H1 (cell line): ENCODE measurements at regions not wholly inside any gene's neighbourhood (a gene's known extent, or its start where the extent isn't known, plus 50 kb on each side); places are given as distances from the start of the nearest gene placed in this dataset.

Source experiments
- CTCF ChIA-PET: fragments of 300-600 bp; sonication (Branson Sonifier 250); formaldehyde crosslinking; loops from one replicate; lab custom pipeline; 2021; ENCODE audit not compliant: partially characterized antibody; lab: Charles Lee
- POLR2A ChIA-PET: fragments of 300-600 bp; sonication (Branson Sonifier 250); formaldehyde crosslinking; loops from one replicate; lab custom pipeline; 2021; ENCODE audit warnings: inconsistent platforms; ENCODE audit not compliant: partially characterized antibody; lab: Charles Lee
- DNase-seq, 2 experiments: peaks; one replicate each; pipeline versions ENCODE4 v3.0.0 to v3.0.0-alpha.2; 2010 to 2022; ENCODE audit warnings: low spot score in 2 of 2, low read depth in 1 of 2, mixed read lengths in 1 of 2
- FAIRE-seq: peaks from 2 replicates; lab custom pipeline; 2011; peaks lifted over from hg19 to GRCh38; lab: Jason Lieb, UNC
- H2AFZ ChIP-seq: 2 replicates; pipeline ENCODE4 v1.8.1; 2012; ENCODE audit warnings: low read length, inconsistent platforms
- H2AK5ac ChIP-seq: 2 replicates; pipeline ENCODE4 v1.6.1; 2013; ENCODE audit warnings: low read depth, low read length
- H2BK120ac ChIP-seq: replicated peaks from 2 replicates; pipeline ENCODE3; 2013; ENCODE audit warnings: low read depth, low read length, inconsistent platforms
- H2BK12ac ChIP-seq: 2 replicates; pipeline ENCODE4 v1.6.1; 2013; ENCODE audit warnings: low read depth, low read length
- H2BK15ac ChIP-seq: 2 replicates; pipeline ENCODE4 v1.6.1; 2013; ENCODE audit warnings: low read length
- H2BK20ac ChIP-seq: 2 replicates; pipeline ENCODE4 v1.6.1; 2013; ENCODE audit warnings: low read length
- H2BK5ac ChIP-seq: 2 replicates; pipeline ENCODE4 v1.6.1; 2013; ENCODE audit warnings: low read depth, low read length
- H3K14ac ChIP-seq: 2 replicates; pipeline ENCODE4 v1.6.1; 2013; ENCODE audit warnings: inconsistent platforms; ENCODE audit not compliant: insufficient read length
- H3K18ac ChIP-seq: 2 replicates; pipeline ENCODE4 v1.6.1; 2013; ENCODE audit warnings: low read length; ENCODE audit errors: extremely low read depth
- H3K23ac ChIP-seq: 2 replicates; pipeline ENCODE4 v1.6.1; 2013; ENCODE audit warnings: inconsistent platforms; ENCODE audit not compliant: insufficient read length
- H3K23me2 ChIP-seq: 2 replicates; pipeline ENCODE4 v1.6.1; 2013; ENCODE audit warnings: low read depth, low read length
- H3K27ac ChIP-seq: 2 replicates; pipeline ENCODE4 v1.6.1; 2011; ENCODE audit warnings: low read depth, low read length, inconsistent platforms
- H3K27me3 ChIP-seq, 4 experiments: replicated peaks in 1 of 4; 1 replicate in 1 of 4; 2 replicates in 3 of 4; pipeline versions ENCODE4 v1.6.1 to v1.8.1; 2011 to 2013; ENCODE audit warnings: low read length in 3 of 4, mild to moderate bottlenecking in 3 of 4, inconsistent platforms in 2 of 4, mixed read lengths in 2 of 4, moderate library complexity in 1 of 4; ENCODE audit not compliant: control insufficient read depth in 3 of 4, insufficient read depth in 3 of 4; ENCODE audit errors: extremely low read depth in 1 of 4
- H3K36me3 ChIP-seq, 4 experiments: 2 replicates each; pipeline versions ENCODE4 v1.6.1 to v1.8.1; 2011 to 2013; ENCODE audit warnings: mild to moderate bottlenecking in 4 of 4, low read length in 3 of 4, moderate library complexity in 2 of 4, control low read depth in 1 of 4, inconsistent platforms in 1 of 4; ENCODE audit not compliant: insufficient read depth in 4 of 4, control insufficient read depth in 2 of 4
- H3K4ac ChIP-seq: replicated peaks from 2 replicates; pipeline ENCODE3; 2013; ENCODE audit warnings: low read length, low read depth, mixed read lengths, inconsistent platforms; ENCODE audit not compliant: insufficient read length
- H3K4me1 ChIP-seq, 4 experiments: replicated peaks in 1 of 4; 1 replicate in 1 of 4; 2 replicates in 3 of 4; pipeline versions ENCODE4 v1.6.1 to v1.8.1; 2011 to 2013; ENCODE audit warnings: low read length in 3 of 4, inconsistent platforms in 2 of 4, mixed read lengths in 1 of 4; ENCODE audit not compliant: insufficient read depth in 4 of 4, control insufficient read depth in 3 of 4
- H3K4me2 ChIP-seq, 2 experiments: 2 replicates each; pipeline versions ENCODE4 v1.6.1 to v1.8.1; 2011 to 2013; ENCODE audit warnings: low read depth in 2 of 2, low read length in 2 of 2, control low read depth in 1 of 2, inconsistent platforms in 1 of 2, mild to moderate bottlenecking in 1 of 2; ENCODE audit not compliant: insufficient read depth in 1 of 2
- H3K4me3 ChIP-seq, 4 experiments: fragments of 200-600, 300-600 bp in 1 of 4; sonication (generic), shearing (Covaris generic), sonication (Bioruptor Twin) in 1 of 4; 2 replicates each; pipeline versions ENCODE4 v1.5.1 to v1.8.1; 2011 to 2016; ENCODE audit warnings: low read length in 4 of 4, low read depth in 3 of 4, control low read depth in 2 of 4, inconsistent platforms in 2 of 4, mild to moderate bottlenecking in 2 of 4, mixed read lengths in 1 of 4, moderate library complexity in 1 of 4; ENCODE audit not compliant: insufficient read depth in 2 of 4; ENCODE audit errors: extremely low read depth in 1 of 4
- H3K56ac ChIP-seq: replicated peaks from 2 replicates; pipeline ENCODE3; 2013; ENCODE audit warnings: low read depth, mild to moderate bottlenecking, mixed read lengths, low read length, inconsistent platforms; ENCODE audit not compliant: insufficient read length
- H3K79me1 ChIP-seq: 2 replicates; pipeline ENCODE4 v1.6.1; 2013; ENCODE audit warnings: low read depth, low read length, control low read depth
- H3K79me2 ChIP-seq, 2 experiments: 2 replicates each; pipeline versions ENCODE4 v1.6.1 to v1.8.1; 2012 to 2013; ENCODE audit warnings: low read length in 2 of 2, mild to moderate bottlenecking in 2 of 2, inconsistent platforms in 1 of 2; ENCODE audit not compliant: insufficient read depth in 2 of 2, control insufficient read depth in 1 of 2
- H3K9ac ChIP-seq, 4 experiments: replicated peaks in 1 of 4; 1 replicate in 1 of 4; 2 replicates in 3 of 4; pipeline versions ENCODE4 v1.6.1 to v1.8.1; 2011 to 2013; ENCODE audit warnings: low read depth in 3 of 4, low read length in 3 of 4, control low read depth in 2 of 4, mild to moderate bottlenecking in 2 of 4, moderate library complexity in 2 of 4, inconsistent platforms in 1 of 4; ENCODE audit errors: extremely low read depth in 1 of 4
- H3K9me3 ChIP-seq, 2 experiments: 2 replicates each; pipeline versions ENCODE4 v1.6.1 to v1.8.1; 2012 to 2013; ENCODE audit warnings: mild to moderate bottlenecking in 2 of 2, moderate library complexity in 2 of 2, control low read depth in 1 of 2, inconsistent platforms in 1 of 2, low read depth in 1 of 2, low read length in 1 of 2, mixed read lengths in 1 of 2; ENCODE audit not compliant: insufficient read depth in 2 of 2
- H4K20me1 ChIP-seq, 2 experiments: replicated peaks in 1 of 2; 2 replicates each; pipeline versions ENCODE3 to v1.8.1; 2011 to 2013; ENCODE audit warnings: inconsistent platforms in 2 of 2, low read length in 2 of 2, mild to moderate bottlenecking in 1 of 2; ENCODE audit not compliant: insufficient read depth in 2 of 2, control insufficient read depth in 1 of 2
- H4K5ac ChIP-seq: 2 replicates; pipeline ENCODE4 v1.6.1; 2013; ENCODE audit warnings: low read length, low read depth, mixed read lengths, inconsistent platforms; ENCODE audit not compliant: insufficient read length
- H4K8ac ChIP-seq: 2 replicates; pipeline ENCODE4 v1.8.0; 2013; ENCODE audit warnings: mild to moderate bottlenecking, moderate library complexity, low read length, inconsistent platforms; ENCODE audit not compliant: insufficient read depth; ENCODE audit errors: extremely low read depth
- H4K91ac ChIP-seq: replicated peaks from 2 replicates; pipeline ENCODE3; 2013; ENCODE audit warnings: low read length, mixed read lengths, inconsistent platforms; ENCODE audit not compliant: insufficient read length
- CBX8 ChIP-seq: fragments of 300-800, 300-1000 bp; sonication (generic); IDR thresholded peaks from 2 replicates; pipeline ENCODE4 v1.7.1; 2016; ENCODE audit warnings: low read depth, low read length, borderline replicate concordance
- RAD21 ChIP-seq, 2 experiments: IDR thresholded peaks in 1 of 2; conservative IDR thresholded peaks in 1 of 2; 2 replicates each; pipeline ENCODE4 v1.6.1; 2011; ENCODE audit warnings: low read depth in 2 of 2, low read length in 2 of 2, improper control_type of control experiment in 1 of 2, inconsistent platforms in 1 of 2, mild to moderate bottlenecking in 1 of 2, moderate library complexity in 1 of 2
- WGBS, 2 experiments: shearing (Covaris generic) in 1 of 2; methylation state at CpG; one replicate each; pipeline versions ENCODE4 v1.1.6 to v1.1.7; 2013 to 2015; ENCODE audit warnings: low lambda C conversion rate in 2 of 2, mixed read lengths in 2 of 2, inconsistent platforms in 1 of 2, low coverage in 1 of 2, missing lambda C conversion rate in 1 of 2; ENCODE audit not compliant: insufficient replicate concordance in 2 of 2, insufficient coverage in 1 of 2, insufficient read length in 1 of 2; ENCODE audit errors: extremely low coverage in 1 of 2, missing lambda C conversion rate in 1 of 2; 5-methylcytosine and 5-hydroxymethylcytosine counted together

DNA sequence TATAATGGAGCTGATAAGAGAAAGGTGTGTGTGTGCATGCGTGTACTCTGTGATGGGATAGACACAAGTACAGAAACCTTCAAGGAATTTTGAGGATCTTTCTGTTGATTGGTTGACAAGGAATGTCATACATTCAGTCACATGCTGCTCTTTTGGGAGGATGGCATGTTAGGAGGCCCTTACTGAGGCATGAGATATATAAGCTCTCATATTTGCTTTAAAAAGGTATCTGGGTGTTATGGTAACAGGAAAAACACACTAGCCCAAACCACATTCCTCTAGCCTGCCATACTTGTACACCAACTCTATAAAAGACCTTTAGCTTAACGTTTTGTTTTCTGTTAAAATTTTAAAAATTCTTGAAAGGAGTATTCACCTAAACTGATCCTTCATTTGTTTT lies 72.5 kb upstream of the EGFR start:
- H3K79me2 ChIP-seq: no peaks in the 10 kb centered on the region
- no peak overlapping the region for H2BK12ac ChIP-seq
- no peaks in the 10 kb centered on the region for H3K36me3 ChIP-seq
- no peak overlapping the region for H2BK15ac ChIP-seq
- H3K18ac ChIP-seq: no peak overlapping the region
- H3K23ac ChIP-seq: no peak overlapping the region
- TF ChIP-seq RAD21 (IDR thresholded peaks at IDR 0.05 in 1 of 2, conservative IDR thresholded peaks at IDR 0.05 in 1 of 2; ENCODE audit: low read depth in 2 of 2, low read length in 2 of 2) (no peak), CBX8 (no peak)
- no peak overlapping the region for H2BK5ac ChIP-seq
- H3K79me1 ChIP-seq: no peaks in the 10 kb centered on the region
- H4K5ac ChIP-seq: no peak overlapping the region
- no peaks in the 10 kb centered on the region for H3K4me1 ChIP-seq
- H3K4ac ChIP-seq: no peak overlapping the region
- ChIA-PET POLR2A (no interaction called here), CTCF (interaction anchor here (0.6 to 1.2 kb wide), 3 partner anchors 11 to 401 kb away, joined by 3 to 6 read pairs (median 5); no protein-coding TSS in a partner anchor)
- DNase-seq (no peak), FAIRE-seq (no peak)
- no peak overlapping the region for H2AFZ ChIP-seq
- H3K4me2 ChIP-seq: no peak overlapping the region
- no peak overlapping the region for H3K14ac ChIP-seq
- H3K9ac ChIP-seq: no peak overlapping the region
- no peaks in the 10 kb centered on the region for H4K20me1 ChIP-seq
- H3K23me2 ChIP-seq: no peaks in the 10 kb centered on the region
- no peak overlapping the region for H3K4me3 ChIP-seq
- no peaks in the 10 kb centered on the region for H3K27me3 ChIP-seq
- no peak overlapping the region for H3K56ac ChIP-seq
- H3K9me3 ChIP-seq: no peaks in the 10 kb centered on the region
- no peak overlapping the region for H2BK20ac ChIP-seq
- no peak overlapping the region for H2BK120ac ChIP-seq
- H2AK5ac ChIP-seq: no peak overlapping the region
- 93% methylated on average over 2 of the region's 2 CpGs; no CpG with 5 or more reads in 1 of the 2 experiments for WGBS, 2 experiments
- no peak overlapping the region for H3K27ac ChIP-seq
- no peak overlapping the region for H4K8ac ChIP-seq
- no peak overlapping the region for H4K91ac ChIP-seq
